ENCODE measurements at regions not wholly inside any gene's neighbourhood (a gene's known extent, or its start where the extent isn't known, plus 50 kb on each side); places are given as distances from the start of the nearest gene placed in this dataset.

- no peak for TF ChIP-seq CTCF (IDR thresholded peaks at IDR 0.05)
- TF ChIP-seq POLR2A (IDR thresholded peaks at IDR 0.05): no peak
These were observed 510.2 kb upstream of the LCORL start for GRCh38 chr4:18531731-18532130.

All from adrenal gland (tissue), 5 donors.